Vagina (tissue), 2 donors: ENCODE measurements at regions not wholly inside any gene's neighbourhood (a gene's known extent, or its start where the extent isn't known, plus 50 kb on each side); places are given as distances from the start of the nearest gene placed in this dataset.

Experiments
- DNase-seq, 2 donors: peaks; one replicate each; pipeline ENCODE4 v3.0.0-alpha.2; 2017; ENCODE audit errors: extremely low spot score in 2 of 2
- H3K27ac ChIP-seq: fragments of 200-600 bp; sonication (generic); one replicate; pipeline ENCODE4 v1.5.1; 2019
- H3K27me3 ChIP-seq: fragments of 200-600 bp; sonication (generic); one replicate; pipeline ENCODE4 v1.5.1; 2019
- H3K36me3 ChIP-seq, 2 donors: fragments of 200-600 bp; sonication (generic); one replicate each; pipeline ENCODE4 v1.5.1; 2017 to 2019
- H3K4me1 ChIP-seq: fragments of 200-600 bp; sonication (generic); one replicate; pipeline ENCODE4 v1.5.1; 2019
- H3K4me3 ChIP-seq, 2 donors: fragments of 200-600 bp; sonication (generic); 1 replicate in 1 of 2; 2 replicates in 1 of 2; pipeline ENCODE4 v1.5.1; 2016 to 2019
- H3K9me3 ChIP-seq: fragments of 200-600 bp; sonication (generic); one replicate; pipeline ENCODE4 v1.5.1; 2019
- CTCF ChIP-seq, 3 experiments: fragments of 450-650 bp in 2 of 3; fragments of 200-600 bp in 1 of 3; sonication (generic) in 1 of 3; IDR thresholded peaks; one replicate each; pipeline ENCODE4 v1.5.1; 2017 to 2019; ENCODE audit warnings: antibody characterized with exemption in 3 of 3, mild to moderate bottlenecking in 2 of 3, moderate library complexity in 2 of 3
- POLR2A ChIP-seq, 2 donors: fragments of 450-650 bp; IDR thresholded peaks; one replicate each; pipeline ENCODE4 v1.6.1; 2017; ENCODE audit warnings: antibody characterized with exemption in 2 of 2, mild to moderate bottlenecking in 2 of 2, moderate library complexity in 2 of 2
- POLR2AphosphoS5 ChIP-seq, 2 donors: sonication (generic); formaldehyde crosslinking; IDR thresholded peaks; one replicate each; pipeline ENCODE4 v1.9.0; 2017; ENCODE audit warnings: antibody characterized with exemption in 2 of 2, mild to moderate bottlenecking in 2 of 2, low read depth in 1 of 2; ENCODE audit not compliant: insufficient read depth in 1 of 2
- intact Hi-C: fragments of 100-400 bp; cut with DNase I; formaldehyde crosslinking; loops from one replicate; pipeline ENCODE4 v1.15.1; 2023

- intact Hi-C loops = no loop called here
- Histone ChIP-seq H3K27ac (no peak overlapping the region), H3K4me1 (no peaks in the 10 kb centered on the region)
Observed at GRCh38 chr6:141426400-141426980, 706.2 kb upstream of the GJE1 start.

GRCh38 chr6:141421378-141421777 lies 711.3 kb upstream of the GJE1 start:
- TF ChIP-seq POLR2A (IDR thresholded peaks at IDR 0.05) (no peak), POLR2AphosphoS5 (IDR thresholded peaks at IDR 0.05; ENCODE audit: insufficient read depth in 1 of 2, low read depth in 1 of 2) (no peak), CTCF (IDR thresholded peaks at IDR 0.05) (no peak)
- no peaks in the 10 kb centered on the region for H3K9me3 ChIP-seq
- no peaks in the 10 kb centered on the region for H3K27me3 ChIP-seq
- DNase-seq = no peak
- no peak overlapping the region for H3K4me3 ChIP-seq
- H3K36me3 ChIP-seq = no peaks in the 10 kb centered on the region
- no peaks in the 10 kb centered on the region for H3K4me1 ChIP-seq
- no peak overlapping the region for H3K27ac ChIP-seq
- intact Hi-C loops = no loop called here

More at GRCh38 chr6:141426400-141426980, 706.2 kb upstream of the GJE1 start:
- Histone ChIP-seq H3K36me3 (no peaks in the 10 kb centered on the region), H3K4me3 (no peak overlapping the region), H3K27me3 (no peaks in the 10 kb centered on the region), H3K9me3 (no peaks in the 10 kb centered on the region)
- TF ChIP-seq POLR2AphosphoS5 (IDR thresholded peaks at IDR 0.05; ENCODE audit: insufficient read depth in 1 of 2, low read depth in 1 of 2) = no peak
- no peak for TF ChIP-seq POLR2A (IDR thresholded peaks at IDR 0.05)
- TF ChIP-seq CTCF (IDR thresholded peaks at IDR 0.05) = no peak
- DNase-seq = no peak

- Histone ChIP-seq H3K27me3 (no peaks in the 10 kb centered on the region), H3K9me3 (no peaks in the 10 kb centered on the region), H3K36me3 (no peaks in the 10 kb centered on the region), H3K4me3 (no peak overlapping the region), H3K27ac (no peak overlapping the region), H3K4me1 (no peaks in the 10 kb centered on the region)
- DNase-seq = no peak
- intact Hi-C loops = no loop called here
- no peak for TF ChIP-seq POLR2AphosphoS5 (IDR thresholded peaks at IDR 0.05; ENCODE audit: insufficient read depth in 1 of 2, low read depth in 1 of 2)
- TF ChIP-seq CTCF (IDR thresholded peaks at IDR 0.05) = no peak
- no peak for TF ChIP-seq POLR2A (IDR thresholded peaks at IDR 0.05)
Observed at GRCh38 chr6:141418076-141418475, 714.6 kb upstream of the GJE1 start.

GRCh38 chr6:141415896-141416295 lies 716.8 kb upstream of the GJE1 start:
- Histone ChIP-seq H3K27ac (no peak overlapping the region), H3K4me3 (no peak overlapping the region), H3K27me3 (no peaks in the 10 kb centered on the region), H3K9me3 (no peaks in the 10 kb centered on the region), H3K4me1 (no peaks in the 10 kb centered on the region), H3K36me3 (no peaks in the 10 kb centered on the region)
- no peak for DNase-seq
- no peak for TF ChIP-seq POLR2AphosphoS5 (IDR thresholded peaks at IDR 0.05; ENCODE audit: insufficient read depth in 1 of 2, low read depth in 1 of 2)
- TF ChIP-seq POLR2A (IDR thresholded peaks at IDR 0.05) = no peak
- intact Hi-C loops = no loop called here

DNA sequence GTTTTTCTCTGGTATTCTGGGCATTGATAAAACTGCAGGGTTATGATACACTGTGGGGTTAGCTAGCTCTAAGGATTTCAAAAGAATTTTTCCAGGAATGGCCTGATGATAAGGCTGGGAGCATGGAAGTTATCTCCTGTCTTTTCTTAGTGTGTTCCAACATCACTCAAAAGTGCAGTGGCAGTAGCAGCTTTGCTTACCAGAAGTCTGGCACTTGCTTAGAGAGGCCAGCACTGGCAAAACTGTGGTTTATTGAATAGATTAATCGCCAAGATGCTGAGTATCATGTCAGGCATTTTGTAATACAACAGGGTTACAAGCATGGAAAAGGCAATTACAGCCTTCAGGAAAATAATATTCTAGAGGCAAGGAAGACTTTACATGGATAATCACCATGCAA lies 719.5 kb upstream of the GJE1 start:
- intact Hi-C loops = no loop called here

More for the DNA sequence above, 719.5 kb upstream of the GJE1 start:
- H3K4me3 ChIP-seq = no peak overlapping the region
- no peak for DNase-seq
- no peak overlapping the region for H3K27ac ChIP-seq
- H3K9me3 ChIP-seq = no peaks in the 10 kb centered on the region
- H3K4me1 ChIP-seq = no peaks in the 10 kb centered on the region
- H3K27me3 ChIP-seq = no peaks in the 10 kb centered on the region
- TF ChIP-seq POLR2AphosphoS5 (IDR thresholded peaks at IDR 0.05; ENCODE audit: insufficient read depth in 1 of 2, low read depth in 1 of 2) (no peak), POLR2A (IDR thresholded peaks at IDR 0.05) (no peak), CTCF (IDR thresholded peaks at IDR 0.05) (no peak)
- H3K36me3 ChIP-seq = no peaks in the 10 kb centered on the region
